Testis (tissue), 2 donors: ENCODE measurements at regions not wholly inside any gene's neighbourhood (a gene's known extent, or its start where the extent isn't known, plus 50 kb on each side); places are given as distances from the start of the nearest gene placed in this dataset.
"Not testable (repeated sequence)": the region's sequence is repeated elsewhere in the genome, so short reads cannot be mapped to it uniquely, and the experiment has no call there.

Experiments
- DNase-seq: peaks from one replicate; pipeline ENCODE4 v3.0.0-alpha.2; 2019
- H3K27ac ChIP-seq, 2 donors: fragments of 200-600 bp; sonication (generic); one replicate each; pipeline ENCODE4 v1.5.1; 2019
- H3K27me3 ChIP-seq: fragments of 200-600 bp; sonication (generic); one replicate; pipeline ENCODE4 v1.5.1; 2019
- H3K36me3 ChIP-seq: fragments of 200-600 bp; sonication (generic); one replicate; pipeline ENCODE4 v1.5.1; 2017; ENCODE audit warnings: low read depth; ENCODE audit errors: missing control alignments
- H3K4me1 ChIP-seq: fragments of 200-600 bp; sonication (generic); one replicate; pipeline ENCODE4 v1.5.1; 2019
- H3K4me3 ChIP-seq, 2 donors: fragments of 200-600 bp; sonication (generic); one replicate each; pipeline ENCODE4 v1.5.1; 2017 to 2019
- H3K9me3 ChIP-seq: fragments of 200-600 bp; sonication (generic); one replicate; pipeline ENCODE4 v1.5.1; 2017
- CTCF ChIP-seq, 3 experiments: fragments of 450-650 bp in 2 of 3; fragments of 200-600 bp in 1 of 3; sonication (generic) in 1 of 3; IDR thresholded peaks; one replicate each; pipeline ENCODE4 v1.5.1; 2016 to 2019; ENCODE audit warnings: antibody characterized with exemption in 3 of 3, mild to moderate bottlenecking in 2 of 3, moderate library complexity in 1 of 3
- POLR2A ChIP-seq: fragments of 450-650 bp; IDR thresholded peaks from one replicate; pipeline ENCODE4 v1.6.1; 2017; ENCODE audit warnings: antibody characterized with exemption, mild to moderate bottlenecking, moderate library complexity
- WGBS, 2 donors: methylation state at CpG; one replicate each; pipeline ENCODE4 v1.1.5; 2018; 5-methylcytosine and 5-hydroxymethylcytosine counted together
- intact Hi-C: fragments of 100-400 bp; cut with DNase I; formaldehyde crosslinking; loops from one replicate; pipeline ENCODE4 v1.15.1; 2023; ENCODE audit warnings: low total_unique reads

- Histone ChIP-seq H3K9me3 (no peaks in the 10 kb centered on the region), H3K27me3 (no peaks in the 10 kb centered on the region), H3K36me3 (no peaks in the 10 kb centered on the region), H3K27ac (no peak overlapping the region), H3K4me3 (no peak overlapping the region), H3K4me1 (no peaks in the 10 kb centered on the region)
- TF ChIP-seq POLR2A, result no peak
- TF ChIP-seq CTCF (IDR thresholded peaks at IDR 0.05), result no peak
- 75 to 78% methylated on average over 2 of the region's 2 CpGs for WGBS, 2 donors
- no peak for DNase-seq
- intact Hi-C loops, result no loop called here
These were observed 260.3 kb upstream of the DIO3 start for GRCh38 chr14:101301011-101301410.

GRCh38 chr14:101307162-101307561 is 254.1 kb upstream of the DIO3 start:
- H3K4me3 ChIP-seq, DNase-seq, H3K27me3 ChIP-seq, intact Hi-C loops, H3K27ac ChIP-seq, H3K9me3 ChIP-seq, H3K36me3 ChIP-seq, H3K4me1 ChIP-seq: not testable (repeated sequence)
- 86 to 90% methylated on average over 2 of the region's 2 CpGs for WGBS, 2 donors

GRCh38 chr14:101311186-101311585 is 250.1 kb upstream of the DIO3 start:
- H3K4me3 ChIP-seq, intact Hi-C loops, H3K36me3 ChIP-seq, H3K27ac ChIP-seq, DNase-seq, H3K4me1 ChIP-seq, H3K9me3 ChIP-seq, H3K27me3 ChIP-seq: not testable (repeated sequence)
- 76 to 77% methylated on average over 7 of the region's 7 CpGs for WGBS, 2 donors

GRCh38 chr14:101313268-101313667 is 248.0 kb upstream of the DIO3 start:
- DNase-seq, result no peak

GRCh38 chr14:101315802-101316296 is 245.4 kb upstream of the DIO3 start:
- Histone ChIP-seq H3K4me3 (no peak overlapping the region), H3K27ac (no peak overlapping the region), H3K27me3 (no peaks in the 10 kb centered on the region), H3K36me3 (no peaks in the 10 kb centered on the region), H3K4me1 (no peaks in the 10 kb centered on the region), H3K9me3 (no peaks in the 10 kb centered on the region)
- DNase-seq, result no peak
- no peak for TF ChIP-seq POLR2A
- TF ChIP-seq CTCF (IDR thresholded peaks at IDR 0.05), result no peak
- 94 to 100% methylated on average over 3 of the region's 3 CpGs for WGBS, 2 donors
- intact Hi-C loops, result no loop called here

More at GRCh38 chr14:101313268-101313667, 248.0 kb upstream of the DIO3 start:
- no peak overlapping the region for H3K4me3 ChIP-seq
- WGBS, 2 donors, result 72 to 85% methylated on average over 6 of the region's 6 CpGs
- no peak for TF ChIP-seq POLR2A
- no peaks in the 10 kb centered on the region for H3K4me1 ChIP-seq
- H3K9me3 ChIP-seq, result no peaks in the 10 kb centered on the region
- intact Hi-C loops, result no loop called here
- no peak overlapping the region for H3K27ac ChIP-seq
- no peaks in the 10 kb centered on the region for H3K27me3 ChIP-seq
- no peaks in the 10 kb centered on the region for H3K36me3 ChIP-seq

- no peak overlapping the region for H3K27ac ChIP-seq
- WGBS, 2 donors, result 81 to 85% methylated on average over 6 of the region's 6 CpGs
- intact Hi-C loops, result no loop called here
- H3K4me1 ChIP-seq, result no peaks in the 10 kb centered on the region
- no peaks in the 10 kb centered on the region for H3K36me3 ChIP-seq
- no peak for DNase-seq
- H3K27me3 ChIP-seq, result no peaks in the 10 kb centered on the region
- H3K9me3 ChIP-seq, result no peaks in the 10 kb centered on the region
- no peak for TF ChIP-seq CTCF (IDR thresholded peaks at IDR 0.05)
- no peak overlapping the region for H3K4me3 ChIP-seq
These were observed 243.0 kb upstream of the DIO3 start for GRCh38 chr14:101318271-101318670.
